ENCODE measurements at regions not wholly inside any gene's neighbourhood (a gene's known extent, or its start where the extent isn't known, plus 50 kb on each side); places are given as distances from the start of the nearest gene placed in this dataset.

DNA sequence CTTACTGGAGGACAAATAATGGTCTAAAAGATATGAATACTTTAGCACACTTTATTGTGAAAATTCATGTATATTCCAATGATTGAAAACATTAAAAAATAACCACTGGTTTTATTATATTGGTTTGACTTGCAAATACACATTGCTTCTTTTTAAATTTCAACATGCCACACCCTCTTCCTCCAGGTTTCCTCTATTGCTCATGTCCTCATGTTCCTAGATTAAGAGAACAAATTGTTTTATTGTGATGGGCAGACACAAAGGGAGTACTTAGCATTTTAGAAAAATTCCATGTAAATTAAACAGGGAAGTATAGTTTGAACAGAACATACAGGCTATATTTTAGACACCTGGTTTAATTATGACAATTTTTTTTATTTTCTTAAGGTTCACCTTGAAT lies 230.6 kb upstream of the GPRIN3 start:
- TF ChIP-seq, protein P1, sequence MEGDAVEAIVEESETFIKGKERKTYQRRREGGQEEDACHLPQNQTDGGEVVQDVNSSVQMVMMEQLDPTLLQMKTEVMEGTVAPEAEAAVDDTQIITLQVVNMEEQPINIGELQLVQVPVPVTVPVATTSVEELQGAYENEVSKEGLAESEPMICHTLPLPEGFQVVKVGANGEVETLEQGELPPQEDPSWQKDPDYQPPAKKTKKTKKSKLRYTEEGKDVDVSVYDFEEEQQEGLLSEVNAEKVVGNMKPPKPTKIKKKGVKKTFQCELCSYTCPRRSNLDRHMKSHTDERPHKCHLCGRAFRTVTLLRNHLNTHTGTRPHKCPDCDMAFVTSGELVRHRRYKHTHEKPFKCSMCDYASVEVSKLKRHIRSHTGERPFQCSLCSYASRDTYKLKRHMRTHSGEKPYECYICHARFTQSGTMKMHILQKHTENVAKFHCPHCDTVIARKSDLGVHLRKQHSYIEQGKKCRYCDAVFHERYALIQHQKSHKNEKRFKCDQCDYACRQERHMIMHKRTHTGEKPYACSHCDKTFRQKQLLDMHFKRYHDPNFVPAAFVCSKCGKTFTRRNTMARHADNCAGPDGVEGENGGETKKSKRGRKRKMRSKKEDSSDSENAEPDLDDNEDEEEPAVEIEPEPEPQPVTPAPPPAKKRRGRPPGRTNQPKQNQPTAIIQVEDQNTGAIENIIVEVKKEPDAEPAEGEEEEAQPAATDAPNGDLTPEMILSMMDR (IDR thresholded peaks at IDR 0.05) = no peak
- TF ChIP-seq POLR2AphosphoS5 (IDR thresholded peaks at IDR 0.05) = no peak
- TF ChIP-seq POLR2A (IDR thresholded peaks at IDR 0.05) = no peak
- TF ChIP-seq EP300 (IDR thresholded peaks at IDR 0.05; ENCODE audit: low read depth) = no peak

All from transverse colon (tissue), 4 donors.